OCI-LY7 (cell line): ENCODE measurements at regions not wholly inside any gene's neighbourhood (a gene's known extent, or its start where the extent isn't known, plus 50 kb on each side); places are given as distances from the start of the nearest gene placed in this dataset.

Experiments
- BruUV-seq: library from RNA; stranded (reverse); fragments of 400-500 nt; replicated peaks from 2 replicates; lab custom pipeline; 2021; lab: Mats Ljungman, UMichigan
- CTCF ChIA-PET: fragments of 300-600 bp; sonication (Branson Sonifier 250); formaldehyde crosslinking; loops from one replicate; lab custom pipeline; 2022; ENCODE audit warnings: antibody characterized with exemption; ENCODE audit not compliant: unreplicated experiment; lab: Charles Lee
- POLR2A ChIA-PET: fragments of 300-600 bp; sonication (Branson Sonifier 250); formaldehyde crosslinking; loops from one replicate; lab custom pipeline; 2022; ENCODE audit warnings: antibody characterized with exemption; lab: Charles Lee
- DNase-seq: peaks from one replicate; pipeline ENCODE4 v3.0.0-alpha.2; 2015; ENCODE audit warnings: low spot score
- H2AFZ ChIP-seq: fragments of 200-600 bp; sonication (generic), shearing (Covaris generic); 2 replicates; pipeline ENCODE4 v1.6.1; 2014; ENCODE audit warnings: mild to moderate bottlenecking, antibody characterized with exemption, low read length, moderate library complexity
- H3K27ac ChIP-seq: fragments of 200-600 bp; sonication (generic); 2 replicates; pipeline ENCODE4 v1.5.1; 2014; ENCODE audit warnings: mixed run types, low read depth, mild to moderate bottlenecking, moderate library complexity, low read length, inconsistent platforms; ENCODE audit not compliant: poor library complexity, severe bottlenecking
- H3K36me3 ChIP-seq: fragments of 200-600 bp; sonication (generic); 2 replicates; pipeline ENCODE4 v1.6.1; 2014; ENCODE audit warnings: mild to moderate bottlenecking, antibody characterized with exemption, low read length, moderate library complexity, mixed read lengths; ENCODE audit not compliant: insufficient read depth
- H3K4me1 ChIP-seq: fragments of 200-600 bp; sonication (generic); 2 replicates; pipeline ENCODE4 v1.5.1; 2014; ENCODE audit warnings: mild to moderate bottlenecking, low read length; ENCODE audit not compliant: insufficient read depth, poor library complexity, severe bottlenecking
- H3K4me2 ChIP-seq: fragments of 200-600 bp; sonication (generic); 2 replicates; pipeline ENCODE4 v1.6.1; 2014; ENCODE audit warnings: mild to moderate bottlenecking, low read length
- H3K4me3 ChIP-seq: fragments of 200-600 bp; sonication (generic); 2 replicates; pipeline ENCODE4 v1.5.1; 2014; ENCODE audit warnings: mild to moderate bottlenecking, low read depth, low read length; ENCODE audit not compliant: poor library complexity, severe bottlenecking
- H3K79me2 ChIP-seq: fragments of 200-600 bp; sonication (generic); 2 replicates; pipeline ENCODE4 v1.6.1; 2016; ENCODE audit warnings: low read depth, mild to moderate bottlenecking, low read length, moderate library complexity, mixed read lengths; ENCODE audit not compliant: insufficient read depth
- H3K9me2 ChIP-seq: fragments of 200-600 bp; sonication (generic); 2 replicates; pipeline ENCODE4 v1.6.1; 2016; ENCODE audit warnings: mild to moderate bottlenecking, low read length, mixed read lengths; ENCODE audit not compliant: insufficient read depth
- H3K9me3 ChIP-seq: fragments of 200-600 bp; sonication (generic); 2 replicates; pipeline ENCODE4 v1.6.1; 2014; ENCODE audit warnings: mild to moderate bottlenecking, mixed run types, low read length, mixed read lengths
- H4K20me1 ChIP-seq: fragments of 200-600 bp; sonication (generic); 2 replicates; pipeline ENCODE4 v1.6.1; 2014; ENCODE audit warnings: mild to moderate bottlenecking, antibody characterized with exemption, low read length, moderate library complexity, mixed read lengths; ENCODE audit not compliant: insufficient read depth
- CTCF ChIP-seq: fragments of 200-600 bp; sonication (generic); conservative IDR thresholded peaks from 2 replicates; pipeline ENCODE4 v1.5.1; 2014; ENCODE audit warnings: mild to moderate bottlenecking, antibody characterized with exemption, low read length, moderate library complexity, mixed read lengths
- EZH2phosphoT487 ChIP-seq: fragments of 200-600 bp; sonication (generic); IDR thresholded peaks from 2 replicates; pipeline ENCODE4 v1.6.1; 2018; ENCODE audit warnings: low read depth, borderline replicate concordance, mild to moderate bottlenecking, mixed run types, antibody characterized with exemption, low read length, moderate library complexity, mixed read lengths
- intact Hi-C: fragments of 100-400 bp; cut with micrococcal nuclease; formaldehyde crosslinking; loops from one replicate; pipeline ENCODE4 v1.10.0; 2022; ENCODE audit not compliant: unreplicated experiment

GRCh38 chr9:126235336-126236243, 91.0 kb upstream of the MVB12B start:
- intact Hi-C loops, result no loop called here
- Histone ChIP-seq H3K4me1 (peaks cover 2% of the 10 kb centered on the region), H4K20me1 (no peaks in the 10 kb centered on the region), H2AFZ (no peak overlapping the region), H3K27ac (no peak overlapping the region), H3K9me3 (no peaks in the 10 kb centered on the region), H3K9me2 (no peaks in the 10 kb centered on the region), H3K4me3 (no peak overlapping the region), H3K4me2 (no peak overlapping the region), H3K79me2 (no peaks in the 10 kb centered on the region), H3K36me3 (no peaks in the 10 kb centered on the region)
- TF ChIP-seq CTCF (no peak), EZH2phosphoT487 (no peak)
- ChIA-PET POLR2A (interaction anchor here (0.6 kb wide), 1 partner anchor 1572 kb away, joined by 3 read pairs; no protein-coding TSS in a partner anchor), CTCF (no interaction called here)
- no TSS peak for BruUV-seq
- no peak for DNase-seq

GRCh38 chr9:126236273-126236672, 90.4 kb upstream of the MVB12B start:
- BruUV-seq, result no TSS peak
- H3K4me3 ChIP-seq, result no peak overlapping the region
- POLR2A ChIA-PET, result interaction anchor here (0.6 kb wide), 1 partner anchor 1572 kb away, joined by 3 read pairs; no protein-coding TSS in a partner anchor

More at GRCh38 chr9:126236273-126236672, 90.4 kb upstream of the MVB12B start:
- Histone ChIP-seq H3K36me3 (no peaks in the 10 kb centered on the region), H3K9me3 (no peaks in the 10 kb centered on the region), H4K20me1 (no peaks in the 10 kb centered on the region), H2AFZ (no peak overlapping the region), H3K9me2 (no peaks in the 10 kb centered on the region), H3K79me2 (no peaks in the 10 kb centered on the region), H3K4me1 (peaks cover 8% of the 10 kb centered on the region), H3K27ac (no peak overlapping the region), H3K4me2 (no peak overlapping the region)
- DNase-seq, result no peak
- CTCF ChIA-PET, result no interaction called here
- intact Hi-C loops, result no loop called here
- TF ChIP-seq CTCF, result no peak
- TF ChIP-seq EZH2phosphoT487, result no peak
